ENCODE measurements at regions not wholly inside any gene's neighbourhood (a gene's known extent, or its start where the extent isn't known, plus 50 kb on each side); places are given as distances from the start of the nearest gene placed in this dataset.

DNA sequence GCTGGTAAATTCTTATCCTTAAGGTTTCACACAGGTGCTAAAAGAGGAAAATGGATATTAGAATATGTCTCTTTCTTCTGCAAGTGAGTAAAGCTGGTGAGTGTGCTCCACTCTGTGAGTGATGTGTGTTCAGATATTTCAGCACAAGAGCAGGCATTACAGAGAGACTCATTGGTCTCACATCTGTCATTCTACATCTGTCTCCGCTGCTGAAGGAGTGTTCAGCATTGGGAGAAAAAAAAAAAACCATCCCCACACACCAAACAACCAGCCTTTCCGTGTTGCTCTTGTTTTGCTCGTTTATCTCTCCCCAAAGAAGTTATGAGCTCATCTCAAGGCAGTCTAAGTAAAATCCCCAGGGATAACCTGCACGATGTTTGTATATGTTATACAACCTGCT is 283.9 kb upstream of the SPHKAP start:
- Histone ChIP-seq H3K27me3 (replicated peaks; ENCODE audit: control insufficient read depth, insufficient read depth, low read length) (no peaks in the 10 kb centered on the region), H3K36me3 (ENCODE audit: control insufficient read depth, insufficient read depth, low read length) (no peaks in the 10 kb centered on the region), H3K4me3 (ENCODE audit: low read depth, low read length) (no peak overlapping the region), H3K4me1 (no peaks in the 10 kb centered on the region), H3K9me3 (no peaks in the 10 kb centered on the region)
- H3K4me3 Mint-ChIP-seq (ENCODE audit: unreplicated experiment), result no peak overlapping the region
- H3K4me1 Mint-ChIP-seq (ENCODE audit: low read depth, unreplicated experiment), result no peaks in the 10 kb centered on the region
- ChIA-PET CTCF (no interaction called here), POLR2A (no interaction called here)
- peaks cover under 1% of the 10 kb centered on the region for H3K9me3 Mint-ChIP-seq (ENCODE audit: unreplicated experiment)
- intact Hi-C loops (cut with micrococcal nuclease; ENCODE audit: unreplicated experiment), result no loop called here
- H3K27me3 Mint-ChIP-seq (ENCODE audit: insufficient read depth, unreplicated experiment), result peaks cover under 1% of the 10 kb centered on the region
- TF ChIP-seq, protein P1, sequence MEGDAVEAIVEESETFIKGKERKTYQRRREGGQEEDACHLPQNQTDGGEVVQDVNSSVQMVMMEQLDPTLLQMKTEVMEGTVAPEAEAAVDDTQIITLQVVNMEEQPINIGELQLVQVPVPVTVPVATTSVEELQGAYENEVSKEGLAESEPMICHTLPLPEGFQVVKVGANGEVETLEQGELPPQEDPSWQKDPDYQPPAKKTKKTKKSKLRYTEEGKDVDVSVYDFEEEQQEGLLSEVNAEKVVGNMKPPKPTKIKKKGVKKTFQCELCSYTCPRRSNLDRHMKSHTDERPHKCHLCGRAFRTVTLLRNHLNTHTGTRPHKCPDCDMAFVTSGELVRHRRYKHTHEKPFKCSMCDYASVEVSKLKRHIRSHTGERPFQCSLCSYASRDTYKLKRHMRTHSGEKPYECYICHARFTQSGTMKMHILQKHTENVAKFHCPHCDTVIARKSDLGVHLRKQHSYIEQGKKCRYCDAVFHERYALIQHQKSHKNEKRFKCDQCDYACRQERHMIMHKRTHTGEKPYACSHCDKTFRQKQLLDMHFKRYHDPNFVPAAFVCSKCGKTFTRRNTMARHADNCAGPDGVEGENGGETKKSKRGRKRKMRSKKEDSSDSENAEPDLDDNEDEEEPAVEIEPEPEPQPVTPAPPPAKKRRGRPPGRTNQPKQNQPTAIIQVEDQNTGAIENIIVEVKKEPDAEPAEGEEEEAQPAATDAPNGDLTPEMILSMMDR (IDR thresholded peaks at IDR 0.05; ENCODE audit: insufficient read depth in 1 of 2, low read depth in 1 of 2, low read length in 1 of 2, severe bottlenecking in 1 of 2, unreplicated experiment in 1 of 2), result no peak
- no TSS peak for BruUV-seq (replicated peaks)
- no peak overlapping the region for H3K27ac Mint-ChIP-seq (ENCODE audit: unreplicated experiment)
- no peak for DNase-seq
- peaks cover 6% of the 10 kb centered on the region for H3K36me3 Mint-ChIP-seq (ENCODE audit: insufficient read depth, unreplicated experiment)

DNA sequence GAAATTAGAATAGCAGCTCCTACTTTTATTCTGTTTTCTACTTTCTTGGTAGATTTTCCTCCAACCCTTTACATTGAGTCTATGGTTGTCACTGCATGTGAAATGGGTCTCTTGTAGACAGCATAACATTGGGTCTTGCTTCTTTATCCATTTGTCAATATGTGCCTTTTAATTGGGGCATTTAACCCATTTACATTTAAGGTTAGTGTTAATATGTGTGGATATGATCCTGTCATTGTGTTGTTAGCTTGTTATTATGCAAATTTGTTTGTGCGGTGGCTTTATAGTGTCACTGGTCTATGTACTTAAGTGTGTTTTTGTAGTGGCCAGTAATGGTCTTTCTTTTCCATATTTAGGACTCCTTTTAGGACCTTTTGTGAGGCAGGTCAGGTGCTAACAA is 276.9 kb upstream of the SPHKAP start:
- Mint-ChIP-seq H3K9me3 (ENCODE audit: unreplicated experiment) (peaks cover 13% of the 10 kb centered on the region), H3K4me3 (ENCODE audit: unreplicated experiment) (no peak overlapping the region), H3K36me3 (ENCODE audit: insufficient read depth, unreplicated experiment) (no peaks in the 10 kb centered on the region), H3K4me1 (ENCODE audit: low read depth, unreplicated experiment) (no peaks in the 10 kb centered on the region), H3K27me3 (ENCODE audit: insufficient read depth, unreplicated experiment) (no peaks in the 10 kb centered on the region), H3K27ac (ENCODE audit: unreplicated experiment) (no peak overlapping the region)
- POLR2A ChIA-PET, result no interaction called here
- TF ChIP-seq, protein P1 (IDR thresholded peaks at IDR 0.05; ENCODE audit: insufficient read depth in 1 of 2, low read depth in 1 of 2, low read length in 1 of 2, severe bottlenecking in 1 of 2, unreplicated experiment in 1 of 2), result no peak
- Histone ChIP-seq H3K4me3 (ENCODE audit: low read depth, low read length) (no peak overlapping the region), H3K36me3 (ENCODE audit: control insufficient read depth, insufficient read depth, low read length) (no peaks in the 10 kb centered on the region), H3K9me3 (no peaks in the 10 kb centered on the region), H3K27me3 (replicated peaks; ENCODE audit: control insufficient read depth, insufficient read depth, low read length) (no peaks in the 10 kb centered on the region), H3K4me1 (no peaks in the 10 kb centered on the region)
- intact Hi-C loops (cut with micrococcal nuclease; ENCODE audit: unreplicated experiment), result no loop called here
- no peak for DNase-seq
- CTCF ChIA-PET, result no interaction called here
- BruUV-seq (replicated peaks), result no TSS peak

DNA sequence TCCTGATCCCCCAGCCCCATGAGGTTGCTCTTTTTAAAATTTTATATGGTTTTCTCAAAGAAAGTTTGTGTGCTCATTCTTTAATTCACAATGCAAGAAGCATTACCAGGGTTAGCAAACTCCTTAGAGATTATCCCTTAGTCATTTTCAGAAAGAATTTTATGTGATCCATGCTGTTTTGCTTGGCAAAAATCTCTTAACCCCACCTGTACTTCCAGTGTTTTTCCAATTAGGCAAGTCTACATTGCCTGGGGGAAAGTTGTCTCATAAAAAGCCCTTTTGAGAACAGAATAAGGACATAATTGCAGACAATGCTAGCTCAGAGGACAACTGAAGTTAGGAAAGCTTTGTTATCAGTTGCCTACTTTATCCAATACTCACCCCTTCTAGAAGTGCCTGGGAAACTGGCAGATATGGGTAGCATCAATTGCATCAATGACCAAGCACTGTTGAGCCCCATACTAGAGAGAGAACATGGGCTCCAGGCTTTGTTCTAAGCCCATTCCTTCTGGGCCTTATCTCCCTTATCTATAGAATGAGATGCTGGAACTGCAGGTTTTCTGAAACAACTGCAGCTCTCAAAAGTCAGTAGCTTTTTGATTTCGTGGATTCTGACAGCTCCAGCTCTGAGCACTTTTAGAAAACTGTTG is 265.9 kb upstream of the SPHKAP start:
- Mint-ChIP-seq H3K36me3 (ENCODE audit: insufficient read depth, unreplicated experiment) (no peaks in the 10 kb centered on the region), H3K9me3 (ENCODE audit: unreplicated experiment) (no peaks in the 10 kb centered on the region), H3K27me3 (ENCODE audit: insufficient read depth, unreplicated experiment) (no peaks in the 10 kb centered on the region), H3K4me1 (ENCODE audit: low read depth, unreplicated experiment) (no peaks in the 10 kb centered on the region), H3K4me3 (ENCODE audit: unreplicated experiment) (no peak overlapping the region), H3K27ac (ENCODE audit: unreplicated experiment) (no peak overlapping the region)
- intact Hi-C loops (cut with micrococcal nuclease; ENCODE audit: unreplicated experiment), result no loop called here
- TF ChIP-seq, protein P1 (IDR thresholded peaks at IDR 0.05; ENCODE audit: insufficient read depth in 1 of 2, low read depth in 1 of 2, low read length in 1 of 2, severe bottlenecking in 1 of 2, unreplicated experiment in 1 of 2), result no peak
- Histone ChIP-seq H3K27me3 (replicated peaks; ENCODE audit: control insufficient read depth, insufficient read depth, low read length) (no peaks in the 10 kb centered on the region), H3K4me3 (ENCODE audit: low read depth, low read length) (no peak overlapping the region), H3K9me3 (no peaks in the 10 kb centered on the region), H3K4me1 (no peaks in the 10 kb centered on the region), H3K36me3 (ENCODE audit: control insufficient read depth, insufficient read depth, low read length) (no peaks in the 10 kb centered on the region)
- BruUV-seq (replicated peaks), result no TSS peak
- ChIA-PET CTCF (no interaction called here), POLR2A (no interaction called here)
- DNase-seq, result no peak

Data from Caco-2 (cell line).